D341Med (cell line): ENCODE measurements at regions not wholly inside any gene's neighbourhood (a gene's known extent, or its start where the extent isn't known, plus 50 kb on each side); places are given as distances from the start of the nearest gene placed in this dataset.

Source experiments
- DNase-seq: peaks from one replicate; pipeline ENCODE4 v3.0.0; 2012; ENCODE audit warnings: low spot score

DNA sequence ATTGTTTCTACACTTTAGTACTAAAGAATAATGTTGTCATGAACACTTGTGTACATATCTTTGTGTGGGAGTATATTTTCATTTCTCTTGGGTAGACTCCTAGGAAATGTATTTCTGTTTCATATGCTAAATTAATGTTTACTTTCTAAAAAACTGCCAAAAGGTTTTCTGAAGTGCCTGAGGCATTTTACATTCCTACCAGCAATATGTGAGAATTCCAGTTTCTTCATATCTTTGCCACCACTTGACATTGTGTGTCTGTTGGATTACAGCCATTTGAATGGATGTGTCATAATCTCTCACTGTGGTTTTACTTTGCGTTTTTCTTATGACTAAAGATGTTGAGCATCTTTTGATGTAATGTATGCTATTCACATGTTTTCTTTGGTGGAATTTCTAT, 428.2 kb upstream of the KCNH7 start:
- no peak for DNase-seq

GRCh38 chr2:163265562-163265961, 427.0 kb upstream of the KCNH7 start:
- DNase-seq, result no peak

DNA sequence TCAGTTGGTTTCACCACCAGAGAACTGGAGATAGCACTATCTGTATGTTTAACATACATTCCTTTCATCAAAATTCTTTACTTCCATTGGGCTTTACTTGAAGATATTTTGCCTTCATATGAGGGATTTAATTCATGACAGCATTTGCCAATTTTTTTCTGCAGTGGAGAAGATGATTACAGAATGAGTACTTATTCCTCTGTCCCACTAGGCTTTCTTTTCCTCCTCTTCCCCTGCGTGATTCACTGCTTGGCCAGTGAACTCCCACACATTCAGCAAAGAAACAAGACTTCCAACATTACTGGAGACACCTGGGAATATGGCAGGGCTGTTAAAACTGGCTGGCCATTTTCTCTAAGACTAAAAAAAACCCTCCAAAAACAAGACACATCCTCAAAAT, 425.8 kb upstream of the KCNH7 start:
- no peak for DNase-seq

DNA sequence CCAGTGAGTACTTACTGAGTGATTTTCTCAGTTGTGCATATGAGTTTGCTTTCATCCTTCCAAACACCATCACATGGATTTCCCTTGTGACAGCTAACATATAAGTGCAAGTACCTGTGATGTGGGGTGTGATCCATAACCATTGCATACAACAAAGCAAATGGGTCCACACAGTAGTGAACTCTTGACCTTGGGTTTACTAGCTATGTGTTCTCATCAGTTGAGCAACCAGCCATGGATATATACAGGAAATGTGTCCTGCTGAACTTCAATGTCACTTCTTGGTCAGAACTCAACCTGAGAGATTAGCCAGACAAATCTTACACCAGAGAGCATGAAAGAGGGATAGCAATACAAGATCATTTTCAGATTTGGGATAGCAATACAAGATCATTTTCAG, 420.9 kb upstream of the KCNH7 start:
- no peak for DNase-seq

- DNase-seq, result no peak
Observed at GRCh38 chr2:163255086-163255485, 416.5 kb upstream of the KCNH7 start.

GRCh38 chr2:163253621-163254285, 415.2 kb upstream of the KCNH7 start:
- DNase-seq, result no peak

DNA sequence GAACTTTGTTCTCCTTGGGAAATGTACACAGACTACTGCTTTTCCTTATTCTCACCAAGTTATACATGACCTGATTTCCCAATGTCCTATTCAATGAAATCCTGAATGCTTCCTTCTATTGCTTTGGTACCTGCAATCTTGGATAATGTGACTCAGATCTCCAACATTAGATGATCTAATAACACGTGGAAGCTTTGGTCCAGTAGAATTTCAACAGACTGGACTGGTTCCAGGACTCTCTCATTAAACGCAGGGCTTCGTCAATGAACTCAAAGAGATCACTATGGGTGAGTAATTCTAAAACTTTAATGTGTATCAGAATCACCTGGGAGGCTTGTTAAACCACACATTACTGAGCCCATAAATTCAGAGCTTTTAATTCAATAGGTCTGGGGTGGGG, 413.6 kb upstream of the KCNH7 start:
- no peak for DNase-seq

DNA sequence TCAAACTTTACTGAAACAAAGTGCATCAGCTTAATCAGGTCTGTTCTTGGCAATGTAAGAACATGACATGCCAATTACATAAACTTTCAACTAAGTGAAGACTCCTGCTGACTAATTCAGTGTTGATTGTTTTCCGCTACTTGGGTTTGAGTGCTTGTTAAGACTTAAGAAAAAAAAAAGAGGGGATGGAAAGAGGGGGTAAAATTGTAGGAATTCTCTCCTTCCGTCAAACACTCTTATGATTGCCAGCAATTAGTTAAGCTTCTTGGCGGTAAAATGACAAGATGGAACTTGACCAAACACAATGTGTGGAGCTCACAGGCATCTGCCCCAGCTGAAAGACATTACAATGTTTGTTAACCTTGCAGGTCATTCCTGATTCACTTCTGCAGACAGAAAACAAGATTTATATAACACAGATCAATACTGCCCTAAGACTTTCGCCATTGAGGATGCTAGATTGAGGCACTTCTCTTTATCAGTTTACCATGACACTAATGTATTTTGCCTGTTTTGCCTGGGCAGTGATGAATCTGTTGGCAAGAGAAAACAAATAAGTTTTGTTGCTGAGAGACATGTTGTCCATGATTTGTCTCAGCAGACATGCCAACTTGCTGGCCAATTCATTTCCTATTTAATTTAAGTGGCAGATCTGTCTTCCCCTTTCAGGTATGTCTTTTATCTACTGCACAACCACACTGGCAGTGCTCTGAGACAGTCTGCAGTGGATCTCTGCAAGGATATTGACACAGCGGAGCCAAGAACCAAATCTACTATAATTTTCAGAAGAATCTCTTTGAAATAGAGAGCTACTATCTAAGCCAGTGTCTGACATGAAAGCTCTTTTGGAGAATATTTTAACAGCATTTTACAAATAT, 410.0 kb upstream of the KCNH7 start:
- DNase-seq, result no peak

DNA sequence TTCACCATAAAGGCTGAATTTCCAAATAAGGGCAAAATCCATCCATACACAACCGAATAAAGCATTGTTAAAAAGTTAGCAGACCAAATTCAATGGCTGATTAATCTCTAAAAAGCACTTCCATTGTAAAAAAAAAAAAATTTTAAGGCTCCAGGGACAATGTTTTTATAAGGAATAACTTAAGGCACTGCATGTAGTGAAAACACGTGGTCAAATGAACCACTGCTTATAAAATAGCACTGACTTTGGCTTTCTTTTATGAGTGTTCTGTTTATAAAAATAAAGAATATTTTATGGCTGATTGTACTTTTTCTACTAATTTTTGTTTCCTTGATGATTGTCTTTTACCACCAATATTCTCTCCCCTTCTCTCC, 409.3 kb upstream of the KCNH7 start:
- no peak for DNase-seq

DNA sequence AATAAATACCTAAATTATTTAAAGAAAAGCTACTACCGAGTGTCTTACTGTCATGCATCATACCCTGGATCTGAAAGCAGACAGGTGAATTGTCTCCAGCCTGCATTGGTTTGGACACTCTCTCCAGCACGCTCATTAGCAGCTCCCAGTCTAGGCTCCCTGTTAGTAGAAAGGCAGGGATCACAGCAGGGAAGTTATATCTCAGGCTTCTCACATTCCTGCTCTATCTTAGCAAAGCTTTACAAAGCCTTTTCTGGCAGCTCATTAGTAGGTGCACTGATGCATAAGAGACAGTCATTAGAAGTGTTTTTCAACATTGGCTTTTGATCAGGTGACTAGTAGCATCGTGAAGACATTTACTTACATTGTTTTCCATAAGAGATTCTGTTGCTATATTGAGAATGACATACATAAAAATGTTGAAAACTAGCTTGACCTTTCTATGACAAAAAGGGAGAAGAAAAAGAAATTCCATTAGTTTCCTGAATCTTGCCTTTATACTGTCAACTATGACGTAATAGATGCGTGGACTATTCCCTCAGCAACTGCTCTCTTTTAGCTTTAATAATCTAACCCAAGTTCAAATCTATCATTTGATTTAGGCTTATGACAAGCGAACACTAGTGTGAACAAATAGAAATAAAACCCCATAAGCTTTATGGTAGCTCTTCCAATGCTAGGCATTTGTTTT, 408.7 kb upstream of the KCNH7 start:
- no peak for DNase-seq

DNA sequence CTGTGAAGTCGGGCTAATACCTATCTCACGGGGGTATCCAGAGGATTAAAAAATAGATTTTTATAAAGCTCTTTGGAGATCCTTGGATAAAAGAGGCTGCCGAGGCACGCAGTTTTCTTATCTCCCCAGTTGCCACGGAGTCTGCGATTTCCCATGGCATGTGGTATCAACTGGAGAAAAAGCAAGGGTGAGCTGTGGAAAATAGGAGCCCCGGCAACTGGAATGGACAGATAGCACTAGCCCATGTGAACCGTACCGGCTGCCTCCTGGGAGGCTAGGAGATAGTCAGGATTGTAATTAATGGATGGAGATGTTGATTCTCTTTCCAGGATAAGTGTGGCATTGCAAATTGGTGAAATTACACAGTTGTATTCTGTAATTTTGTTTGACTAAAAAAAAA, 407.6 kb upstream of the KCNH7 start:
- no peak for DNase-seq

GRCh38 chr2:163236553-163236952, 398.0 kb upstream of the KCNH7 start:
- no peak for DNase-seq

- no peak for DNase-seq
Observed at GRCh38 chr2:163231666-163232065, 393.1 kb upstream of the KCNH7 start.

GRCh38 chr2:163213661-163214081, 375.1 kb upstream of the KCNH7 start:
- no peak for DNase-seq

DNA sequence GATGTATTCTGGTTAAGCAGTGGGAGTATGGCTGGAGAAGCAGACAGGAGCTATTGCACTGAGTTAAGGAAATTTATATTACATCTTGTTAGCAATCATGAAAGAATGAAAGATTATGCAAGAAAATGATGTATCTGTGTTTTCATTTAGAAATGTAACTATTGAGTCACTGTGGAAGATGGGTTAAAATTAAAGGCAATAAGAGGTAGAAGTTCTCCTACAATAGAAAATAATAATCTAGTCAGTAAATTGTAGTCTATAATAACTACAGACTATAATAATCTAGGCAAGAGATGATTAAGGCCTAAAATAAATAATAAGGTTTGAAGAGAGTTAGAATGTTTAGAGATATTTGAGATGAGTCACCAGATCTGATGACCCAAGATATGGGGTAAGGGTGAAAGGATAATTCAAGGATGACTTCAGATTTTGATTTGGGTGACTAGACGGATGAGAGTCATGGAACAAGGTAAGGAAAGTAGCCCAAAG, 371.9 kb upstream of the KCNH7 start:
- DNase-seq, result no peak

DNA sequence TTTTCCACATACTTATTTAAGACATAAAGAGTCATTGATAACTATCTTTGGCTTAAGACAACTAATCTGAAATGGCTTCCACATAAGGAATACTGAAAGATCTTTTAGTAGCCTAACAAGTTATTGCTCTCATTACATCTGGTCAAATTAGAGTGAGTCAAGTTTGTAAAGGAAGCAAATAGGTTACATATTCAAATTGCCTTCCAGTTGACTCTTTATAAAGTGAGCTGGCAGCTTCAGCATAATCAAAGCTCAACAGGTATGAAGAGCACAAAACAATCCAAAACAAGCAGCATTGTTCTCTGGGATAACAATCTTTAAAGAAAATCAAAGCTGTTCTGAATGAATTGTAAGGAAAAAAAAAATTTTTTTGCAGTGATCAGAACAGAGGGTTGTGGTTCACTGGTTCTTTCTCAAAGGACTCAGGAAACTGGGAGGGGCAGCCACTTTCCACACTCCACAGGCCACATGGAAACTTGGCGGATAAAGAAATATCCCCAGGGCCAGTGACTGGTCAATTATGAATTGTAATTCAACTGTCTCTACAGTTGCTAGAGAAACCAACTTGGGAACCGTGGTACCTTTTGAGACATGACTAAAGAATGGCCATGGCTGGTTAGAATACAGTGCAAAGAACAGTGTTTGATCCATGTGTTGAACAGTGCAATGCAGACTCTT, 369.3 kb upstream of the KCNH7 start:
- no peak for DNase-seq

DNA sequence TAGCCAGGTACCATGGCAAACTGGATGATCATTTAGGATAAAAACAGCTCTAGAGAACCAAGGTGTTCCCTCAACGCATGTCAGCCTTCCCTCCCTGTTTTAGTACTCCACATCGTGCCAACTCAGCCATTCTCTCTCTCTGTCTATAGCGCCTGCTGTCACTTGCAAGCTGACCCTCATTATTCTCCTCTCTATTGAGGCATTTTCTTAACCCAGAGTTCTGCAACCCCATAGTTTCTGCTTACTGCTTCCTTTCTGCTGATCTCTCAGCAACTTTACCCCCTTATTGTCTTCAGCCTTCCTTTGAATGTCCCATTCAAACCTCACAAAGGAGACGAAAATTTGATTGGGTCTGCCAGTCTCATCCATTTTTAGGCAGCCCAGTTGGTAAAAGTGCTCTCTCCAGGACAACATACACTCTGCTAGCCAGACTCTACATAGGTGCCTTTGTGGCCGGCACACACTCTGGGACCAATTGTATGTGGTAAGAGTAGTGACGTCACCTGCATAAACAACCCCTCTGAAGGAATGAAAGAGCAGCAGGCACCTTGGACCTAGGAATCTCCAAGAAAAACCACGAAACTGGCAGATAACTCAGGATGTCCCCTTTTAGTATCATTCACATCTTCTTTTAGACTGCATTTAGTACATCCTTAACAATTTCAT, 367.2 kb upstream of the KCNH7 start:
- no peak for DNase-seq

DNA sequence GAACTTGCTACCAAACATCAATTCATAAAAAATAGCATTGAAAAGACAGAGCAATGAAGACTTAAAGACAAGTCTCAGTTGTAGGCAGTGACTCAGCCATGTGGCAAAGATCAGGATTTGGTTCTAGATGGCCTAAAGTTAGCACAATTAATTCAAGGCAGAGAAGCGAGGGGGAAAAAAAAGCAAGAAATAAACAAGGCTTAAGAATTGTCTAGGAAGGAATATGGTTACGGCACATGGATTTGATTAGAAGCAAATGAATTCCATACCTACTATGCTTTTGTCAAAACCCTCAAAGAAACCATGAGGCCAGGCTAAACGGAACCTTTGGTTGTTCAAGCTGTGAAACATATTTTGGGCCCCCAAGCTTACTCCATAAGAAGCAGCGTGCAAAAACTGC, 362.2 kb upstream of the KCNH7 start:
- DNase-seq, result no peak

DNA sequence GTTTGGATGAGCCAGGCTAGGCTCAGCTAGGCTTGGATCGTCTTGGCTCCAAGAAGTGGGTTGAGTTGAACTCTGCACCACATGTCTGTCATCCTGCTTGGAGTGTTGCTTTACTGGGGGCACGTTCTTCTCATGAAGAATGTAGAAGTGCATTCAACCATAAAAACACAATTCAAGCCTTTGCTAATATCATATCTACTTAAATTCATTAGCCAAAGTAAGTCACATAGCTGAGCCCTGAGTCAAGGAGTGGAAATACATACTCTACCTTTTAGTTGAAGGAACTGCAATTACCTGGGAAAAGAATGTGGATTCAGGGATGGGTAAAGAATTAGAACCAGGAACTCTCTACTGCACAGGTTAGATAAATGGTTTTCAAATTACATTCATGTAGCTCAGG, 360.4 kb upstream of the KCNH7 start:
- DNase-seq, result peak; percentile 19

- DNase-seq, result no peak
Observed at GRCh38 chr2:163198007-163198406, 359.4 kb upstream of the KCNH7 start.

GRCh38 chr2:163191372-163191771, 352.8 kb upstream of the KCNH7 start:
- DNase-seq, result peak; percentile 22
